Ectodermal cell (in vitro differentiated cells): ENCODE measurements at regions not wholly inside any gene's neighbourhood (a gene's known extent, or its start where the extent isn't known, plus 50 kb on each side); places are given as distances from the start of the nearest gene placed in this dataset.
"Not testable (repeated sequence)": the region's sequence is repeated elsewhere in the genome, so short reads cannot be mapped to it uniquely, and the experiment has no call there.

Source experiments
- H3K27ac ChIP-seq: 2 replicates; pipeline ENCODE4 v1.7.0; 2013; ENCODE audit warnings: mild to moderate bottlenecking, low read depth, low read length; ENCODE audit not compliant: insufficient read depth, poor library complexity, severe bottlenecking
- H3K27me3 ChIP-seq: 2 replicates; pipeline ENCODE4 v1.7.0; 2013; ENCODE audit warnings: mild to moderate bottlenecking, low read length; ENCODE audit not compliant: insufficient read depth, control insufficient read depth, poor library complexity, severe bottlenecking
- H3K36me3 ChIP-seq: one replicate; pipeline ENCODE4 v1.7.0; 2013; ENCODE audit warnings: low read length; ENCODE audit not compliant: control insufficient read depth, insufficient read depth
- H3K4me1 ChIP-seq: one replicate; pipeline ENCODE4 v1.7.0; 2013; ENCODE audit warnings: low read length; ENCODE audit not compliant: control insufficient read depth, insufficient read depth
- H3K4me3 ChIP-seq: 2 replicates; pipeline ENCODE4 v1.7.0; 2013; ENCODE audit warnings: low read depth, low read length, control low read depth; ENCODE audit not compliant: insufficient read depth
- H3K9me3 ChIP-seq: 2 replicates; pipeline ENCODE4 v1.7.0; 2013; ENCODE audit warnings: mild to moderate bottlenecking, low read length, moderate library complexity; ENCODE audit not compliant: control insufficient read depth
- WGBS, 2 experiments: methylation state at CpG; one replicate each; pipeline ENCODE4 v1.1.7; 2013; ENCODE audit warnings: missing lambda C conversion rate in 2 of 2; 5-methylcytosine and 5-hydroxymethylcytosine counted together

- Histone ChIP-seq H3K27ac (no peak overlapping the region), H3K36me3 (no peaks in the 10 kb centered on the region), H3K9me3 (no peaks in the 10 kb centered on the region), H3K27me3 (peaks cover 18% of the 10 kb centered on the region), H3K4me3 (no peak overlapping the region), H3K4me1 (peaks cover 4% of the 10 kb centered on the region)
- WGBS, 2 experiments: 91 to 92% methylated on average over 17 of the region's 17 CpGs
Measured at GRCh38 chr6:43887906-43888683, 118.1 kb downstream of the VEGFA start.

DNA sequence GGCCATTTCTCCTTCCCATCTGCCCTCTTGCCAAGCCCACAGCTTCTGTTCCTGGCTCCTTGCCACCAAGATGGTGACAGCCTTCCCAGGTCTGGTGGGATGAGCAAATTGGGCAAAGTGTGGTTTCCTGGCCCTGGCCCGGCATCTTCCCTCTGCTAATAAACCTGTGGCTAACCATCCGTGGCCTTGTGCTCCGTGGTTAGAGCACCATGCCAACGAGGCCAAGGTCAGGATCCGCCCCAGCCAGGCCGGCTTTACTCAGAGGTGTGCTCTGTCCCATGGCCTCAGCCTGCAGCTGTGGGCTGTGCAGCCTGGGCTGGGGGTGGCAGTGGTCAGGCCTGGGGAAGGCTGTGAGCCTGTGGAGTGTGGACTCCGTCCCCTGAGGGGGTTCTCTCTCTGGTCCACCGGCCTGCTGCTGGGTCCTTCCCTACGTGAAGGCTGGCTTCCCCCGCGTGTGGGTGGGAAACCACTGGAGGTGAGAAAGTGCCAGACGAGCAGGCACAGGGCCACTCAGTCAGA, 117.4 kb downstream of the VEGFA start:
- Histone ChIP-seq H3K9me3 (no peaks in the 10 kb centered on the region), H3K36me3 (no peaks in the 10 kb centered on the region), H3K27me3 (peaks cover 16% of the 10 kb centered on the region), H3K27ac (no peak overlapping the region), H3K4me1 (peaks cover 4% of the 10 kb centered on the region), H3K4me3 (no peak overlapping the region)
- 77 to 78% methylated on average over 12 of the region's 12 CpGs for WGBS, 2 experiments

- Histone ChIP-seq H3K27ac (no peak overlapping the region), H3K4me3 (no peak overlapping the region), H3K9me3 (no peaks in the 10 kb centered on the region), H3K36me3 (no peaks in the 10 kb centered on the region), H3K4me1 (peaks cover 4% of the 10 kb centered on the region), H3K27me3 (peaks cover 10% of the 10 kb centered on the region)
- WGBS, 2 experiments: 85 to 87% methylated on average over 7 of the region's 7 CpGs
Measured at GRCh38 chr6:43886717-43887339, 116.8 kb downstream of the VEGFA start.

DNA sequence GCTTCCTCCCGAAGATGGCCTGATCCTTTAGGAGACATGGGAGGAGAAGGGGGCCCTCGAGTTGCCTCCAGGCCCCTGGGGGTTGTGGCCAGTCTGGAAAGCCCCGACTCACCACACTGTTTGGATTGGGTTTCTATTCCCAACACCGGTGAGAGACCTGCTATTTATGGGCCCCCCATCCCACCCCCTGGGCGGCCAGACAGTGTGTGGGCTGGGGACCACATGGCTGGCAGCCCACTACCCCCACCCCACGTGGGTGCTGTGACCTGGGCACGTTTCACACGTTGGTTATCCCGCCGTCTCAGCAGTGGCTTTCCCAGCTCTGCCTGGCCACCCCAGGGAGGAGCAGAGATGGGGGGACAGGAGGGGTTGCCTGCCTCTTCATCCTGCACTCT, 116.1 kb downstream of the VEGFA start:
- Histone ChIP-seq H3K27me3 (peaks cover 3% of the 10 kb centered on the region), H3K4me3 (no peak overlapping the region), H3K9me3 (no peaks in the 10 kb centered on the region), H3K36me3 (no peaks in the 10 kb centered on the region), H3K27ac (no peak overlapping the region), H3K4me1 (peaks cover under 1% of the 10 kb centered on the region)
- 86 to 87% methylated on average over 10 of the region's 10 CpGs for WGBS, 2 experiments

DNA sequence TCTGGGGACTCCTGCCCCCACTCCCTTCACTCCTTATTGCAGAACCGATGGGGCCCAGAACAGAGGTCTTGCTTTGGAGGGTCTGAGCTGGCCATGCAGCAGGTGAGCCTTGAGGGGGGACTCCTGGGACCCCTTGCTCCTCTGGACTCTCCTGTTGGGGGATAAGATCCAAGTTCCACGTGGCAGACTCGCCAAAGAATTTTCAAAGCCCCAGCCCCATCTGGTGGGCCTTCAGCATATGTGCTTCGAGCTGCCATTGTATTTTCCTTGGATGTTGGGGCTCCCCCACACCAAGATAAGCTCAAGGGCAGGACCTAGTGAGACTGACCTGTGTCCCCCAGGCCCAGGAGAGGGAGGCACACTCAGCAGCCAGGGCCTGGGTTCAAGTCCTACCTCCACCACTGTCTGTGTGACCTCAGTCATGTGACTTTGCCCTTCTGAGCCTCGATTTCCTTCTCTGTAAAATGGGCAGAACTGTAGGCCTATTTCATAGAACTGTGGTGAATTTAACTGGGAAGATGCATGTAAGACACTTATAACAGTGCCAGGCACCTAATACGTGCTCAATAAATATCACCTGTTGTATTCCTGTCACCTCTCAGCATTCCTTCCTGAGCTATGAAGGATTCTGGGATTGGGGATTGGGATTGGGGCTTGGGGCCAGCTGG, 115.5 kb downstream of the VEGFA start:
- H3K27me3 ChIP-seq: no peaks in the 10 kb centered on the region
- no peak overlapping the region for H3K4me3 ChIP-seq
- no peaks in the 10 kb centered on the region for H3K4me1 ChIP-seq
- H3K9me3 ChIP-seq: no peaks in the 10 kb centered on the region
- WGBS, 2 experiments: 82% methylated on average over 6 of the region's 6 CpGs
- no peaks in the 10 kb centered on the region for H3K36me3 ChIP-seq
- no peak overlapping the region for H3K27ac ChIP-seq

DNA sequence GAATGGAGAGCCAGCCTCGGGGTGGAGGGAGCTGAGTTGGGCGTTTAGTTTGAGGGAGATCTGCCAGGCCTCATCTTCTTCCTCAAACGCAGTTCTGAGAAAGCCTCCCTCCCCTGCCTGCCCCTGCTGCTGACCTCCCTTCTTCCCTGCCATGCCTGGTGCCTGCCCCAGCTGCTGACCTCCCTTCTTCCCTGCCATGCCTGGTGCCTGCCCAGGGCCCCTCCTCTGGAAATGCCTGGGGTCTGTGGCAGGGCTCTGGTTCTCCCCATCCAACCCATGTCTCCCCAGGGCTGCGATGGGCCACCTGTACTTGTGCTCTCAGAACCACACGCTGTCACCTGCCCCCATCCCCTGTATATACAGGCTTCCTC, 114.6 kb downstream of the VEGFA start:
- 85 to 89% methylated on average over 5 of the region's 5 CpGs for WGBS, 2 experiments
- no peak overlapping the region for H3K4me3 ChIP-seq
- H3K27me3 ChIP-seq: no peaks in the 10 kb centered on the region
- no peaks in the 10 kb centered on the region for H3K4me1 ChIP-seq
- no peaks in the 10 kb centered on the region for H3K9me3 ChIP-seq
- H3K36me3 ChIP-seq: no peaks in the 10 kb centered on the region
- no peak overlapping the region for H3K27ac ChIP-seq

- no peak overlapping the region for H3K27ac ChIP-seq
- WGBS, 2 experiments: 86% methylated on average over 7 of the region's 7 CpGs
- H3K27me3 ChIP-seq: no peaks in the 10 kb centered on the region
- H3K4me1 ChIP-seq: peaks cover 4% of the 10 kb centered on the region
- no peaks in the 10 kb centered on the region for H3K36me3 ChIP-seq
- no peak overlapping the region for H3K4me3 ChIP-seq
- no peaks in the 10 kb centered on the region for H3K9me3 ChIP-seq
Measured at GRCh38 chr6:43883847-43884651, 114.0 kb downstream of the VEGFA start.

DNA sequence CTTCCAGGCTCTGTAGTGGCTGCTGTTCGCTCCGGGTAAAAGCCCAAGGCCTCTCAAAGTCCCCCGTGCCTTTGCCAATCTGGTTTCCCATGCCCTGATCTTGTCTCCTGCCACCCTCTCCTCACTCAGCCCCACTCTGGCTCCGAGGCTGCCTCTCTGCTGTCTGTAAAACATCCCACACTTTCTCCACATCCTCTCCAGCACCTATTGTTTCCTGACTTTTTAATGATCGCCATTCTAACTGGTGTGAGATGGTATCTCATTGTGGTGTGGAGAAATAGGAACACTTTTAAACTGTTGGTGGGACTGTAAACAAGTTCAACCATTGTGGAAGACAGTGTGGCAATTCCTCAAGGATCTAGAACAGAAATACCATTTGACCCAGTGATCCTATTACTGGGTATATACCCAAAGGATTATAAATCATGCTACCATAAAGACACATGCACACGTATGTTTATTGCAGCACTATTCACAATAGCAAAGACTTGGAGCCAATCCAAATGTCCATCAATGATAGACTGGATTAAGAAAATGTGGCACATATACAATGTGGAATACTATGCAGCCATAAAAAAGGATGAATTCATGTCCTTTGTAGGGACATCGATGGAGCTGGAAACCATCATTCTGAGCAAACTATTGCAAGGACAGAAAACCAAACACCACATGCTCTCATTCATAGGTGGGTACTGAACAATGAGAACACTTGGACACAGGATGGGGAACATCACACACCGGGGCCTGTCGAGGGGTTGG, 112.9 kb downstream of the VEGFA start:
- 93 to 94% methylated on average over 8 to 9 of the region's 9 CpGs for whole genome bisulfite sequencing, 2 experiments
- not testable (repeated sequence) for H3K27me3 ChIP-seq, H3K36me3 ChIP-seq, H3K4me3 ChIP-seq, H3K27ac ChIP-seq, H3K4me1 ChIP-seq, H3K9me3 ChIP-seq

DNA sequence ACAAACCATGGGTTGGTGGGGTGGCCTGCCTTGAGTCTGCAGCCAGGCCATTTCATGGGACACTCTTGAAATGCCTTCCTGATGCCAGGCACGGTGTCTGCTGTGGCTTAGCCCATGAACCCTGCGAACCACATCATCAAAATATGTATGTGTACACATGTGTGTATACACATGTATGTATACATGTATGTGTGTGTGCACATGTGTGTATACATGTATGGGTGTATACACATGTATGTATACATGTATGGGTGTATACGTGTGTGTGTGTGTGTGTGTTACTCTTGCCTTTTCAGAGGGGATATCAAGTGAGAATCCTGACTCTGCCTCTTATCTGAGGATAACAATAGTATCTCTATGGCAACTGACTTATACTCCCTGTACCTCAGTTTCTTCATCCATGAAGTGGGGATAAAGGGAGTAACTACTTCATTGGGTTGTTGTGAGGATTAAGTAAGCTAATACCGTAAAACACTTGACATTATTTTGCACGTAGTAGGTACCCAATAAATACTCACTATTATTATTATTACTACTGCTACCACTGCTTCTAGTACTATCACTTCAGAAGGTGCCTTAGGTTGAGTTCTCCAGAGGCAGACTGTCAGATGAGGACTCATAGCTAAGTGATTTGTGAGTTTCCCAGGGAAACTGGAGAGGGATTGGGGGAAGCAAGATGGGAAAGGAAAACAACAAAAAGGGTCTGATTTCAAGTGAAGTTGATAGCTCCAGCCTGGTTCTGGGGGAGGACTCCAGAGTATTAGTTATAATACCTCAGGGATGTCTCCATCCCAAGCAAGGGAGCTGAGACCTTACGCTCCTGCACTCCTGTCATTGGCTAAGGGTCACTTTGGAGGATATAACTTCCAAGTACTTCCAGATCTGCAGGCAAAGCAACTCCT, 110.5 kb downstream of the VEGFA start:
- H3K4me1 ChIP-seq: peaks cover 8% of the 10 kb centered on the region
- no peaks in the 10 kb centered on the region for H3K9me3 ChIP-seq
- 71 to 82% methylated on average over 4 to 6 of the region's 6 CpGs for WGBS, 2 experiments
- no peak overlapping the region for H3K4me3 ChIP-seq
- no peaks in the 10 kb centered on the region for H3K27me3 ChIP-seq
- no peaks in the 10 kb centered on the region for H3K36me3 ChIP-seq
- H3K27ac ChIP-seq: no peak overlapping the region
